ENCODE measurements at regions not wholly inside any gene's neighbourhood (a gene's known extent, or its start where the extent isn't known, plus 50 kb on each side); places are given as distances from the start of the nearest gene placed in this dataset.
A peak's percentile ranks its signal among the peaks of the same experiment; 100 is the strongest.

DNA sequence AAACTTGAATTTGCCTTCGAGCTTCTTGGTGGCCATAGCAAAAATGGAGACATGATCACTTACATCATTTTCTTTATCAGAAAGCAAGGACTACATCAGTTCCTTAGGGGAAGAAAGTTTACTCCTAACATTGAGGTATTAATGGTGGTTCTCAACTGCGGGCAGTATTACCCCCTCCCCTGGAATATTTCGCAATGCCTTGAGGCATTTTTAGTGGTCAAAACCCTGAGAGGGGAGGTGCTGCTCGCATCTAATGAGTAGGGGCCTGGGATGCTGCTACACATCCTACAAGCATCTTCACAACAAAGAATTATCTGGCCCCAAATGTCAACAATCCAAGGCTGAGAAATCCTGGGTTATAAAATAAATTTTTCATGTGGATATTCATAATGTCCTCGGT, 222.2 kb upstream of the TSHZ2 start:
- peaks cover 0 to 9% of the 10 kb centered on the region in 2 donors for H3K9me3 ChIP-seq
- H3K27ac ChIP-seq: no peak overlapping the region
- H3K27me3 ChIP-seq: no peaks in the 10 kb centered on the region
- DNase-seq (ENCODE audit: low spot score): no peak
- no peak overlapping the region for H3K4me3 ChIP-seq
- TF ChIP-seq, protein P1, sequence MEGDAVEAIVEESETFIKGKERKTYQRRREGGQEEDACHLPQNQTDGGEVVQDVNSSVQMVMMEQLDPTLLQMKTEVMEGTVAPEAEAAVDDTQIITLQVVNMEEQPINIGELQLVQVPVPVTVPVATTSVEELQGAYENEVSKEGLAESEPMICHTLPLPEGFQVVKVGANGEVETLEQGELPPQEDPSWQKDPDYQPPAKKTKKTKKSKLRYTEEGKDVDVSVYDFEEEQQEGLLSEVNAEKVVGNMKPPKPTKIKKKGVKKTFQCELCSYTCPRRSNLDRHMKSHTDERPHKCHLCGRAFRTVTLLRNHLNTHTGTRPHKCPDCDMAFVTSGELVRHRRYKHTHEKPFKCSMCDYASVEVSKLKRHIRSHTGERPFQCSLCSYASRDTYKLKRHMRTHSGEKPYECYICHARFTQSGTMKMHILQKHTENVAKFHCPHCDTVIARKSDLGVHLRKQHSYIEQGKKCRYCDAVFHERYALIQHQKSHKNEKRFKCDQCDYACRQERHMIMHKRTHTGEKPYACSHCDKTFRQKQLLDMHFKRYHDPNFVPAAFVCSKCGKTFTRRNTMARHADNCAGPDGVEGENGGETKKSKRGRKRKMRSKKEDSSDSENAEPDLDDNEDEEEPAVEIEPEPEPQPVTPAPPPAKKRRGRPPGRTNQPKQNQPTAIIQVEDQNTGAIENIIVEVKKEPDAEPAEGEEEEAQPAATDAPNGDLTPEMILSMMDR (IDR thresholded peaks at IDR 0.05): no peak
- H3K36me3 ChIP-seq: no peaks in the 10 kb centered on the region
- H3K4me1 ChIP-seq: no peaks in the 10 kb centered on the region

DNA sequence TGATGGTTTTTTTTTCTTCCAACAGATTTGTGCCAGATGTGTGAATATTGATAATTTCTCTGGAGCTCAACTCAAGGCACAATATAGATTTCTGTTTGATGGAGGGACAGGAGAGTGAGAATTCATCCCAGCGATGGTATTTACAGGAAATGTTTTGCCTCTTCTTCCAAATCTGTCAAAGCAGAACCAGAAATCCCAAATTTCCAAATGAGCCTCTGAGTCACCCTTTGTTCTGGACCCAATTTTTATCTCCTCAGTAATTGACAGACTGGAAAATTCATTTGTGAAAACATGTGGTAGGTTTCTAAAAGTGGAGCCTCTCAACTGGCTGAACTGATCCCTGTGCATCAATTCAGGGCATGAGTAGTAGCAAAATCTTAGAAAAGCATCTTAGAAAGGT, 223.2 kb upstream of the TSHZ2 start:
- Histone ChIP-seq H3K36me3 (no peaks in the 10 kb centered on the region), H3K27me3 (no peaks in the 10 kb centered on the region), H3K27ac (peak overlapping the region; percentile 9 to 25), H3K4me1 (no peaks in the 10 kb centered on the region), H3K4me3 (no peak overlapping the region), H3K9me3 (peaks cover 0 to 4% of the 10 kb centered on the region in 2 donors)
- DNase-seq (ENCODE audit: low spot score): no peak
- TF ChIP-seq, protein P1 (IDR thresholded peaks at IDR 0.05): no peak

DNA sequence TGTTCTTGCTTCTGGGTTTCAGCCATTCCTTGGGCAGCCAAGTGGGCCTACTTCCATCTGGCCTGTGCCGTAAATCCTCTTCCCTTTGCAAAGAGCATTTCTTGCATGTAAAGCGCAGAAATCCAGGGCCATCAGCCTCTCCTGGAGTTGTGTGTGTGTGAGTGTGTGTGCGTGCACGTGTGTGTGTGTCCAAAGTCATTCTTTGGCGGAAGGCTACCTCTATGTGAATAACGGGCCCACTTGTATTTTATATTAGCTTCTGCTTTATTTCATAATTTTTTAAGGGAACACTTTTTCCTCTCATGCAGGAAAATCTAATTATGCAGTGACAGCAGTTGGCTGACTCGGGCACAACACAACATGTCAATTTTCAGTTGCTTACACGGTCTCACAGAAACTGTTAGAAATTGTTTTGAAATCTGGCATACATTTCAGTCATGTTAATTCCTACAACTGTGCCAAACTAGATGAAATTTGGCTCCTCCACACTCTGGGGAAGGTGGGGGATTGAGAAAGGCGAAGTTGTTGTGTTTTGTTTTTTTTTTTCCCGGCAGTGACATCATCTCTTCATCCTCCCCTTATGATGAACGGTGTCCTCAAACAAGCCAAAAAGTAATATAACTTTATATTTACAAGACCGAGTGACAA, 223.7 kb upstream of the TSHZ2 start:
- DNase-seq (ENCODE audit: low spot score): no peak
- Histone ChIP-seq H3K27me3 (no peaks in the 10 kb centered on the region), H3K36me3 (no peaks in the 10 kb centered on the region), H3K4me1 (no peaks in the 10 kb centered on the region), H3K9me3 (no peaks in the 10 kb centered on the region), H3K27ac (peak overlapping the region; percentile 9 to 25), H3K4me3 (no peak overlapping the region)
- TF ChIP-seq, protein P1 (IDR thresholded peaks at IDR 0.05): no peak

DNA sequence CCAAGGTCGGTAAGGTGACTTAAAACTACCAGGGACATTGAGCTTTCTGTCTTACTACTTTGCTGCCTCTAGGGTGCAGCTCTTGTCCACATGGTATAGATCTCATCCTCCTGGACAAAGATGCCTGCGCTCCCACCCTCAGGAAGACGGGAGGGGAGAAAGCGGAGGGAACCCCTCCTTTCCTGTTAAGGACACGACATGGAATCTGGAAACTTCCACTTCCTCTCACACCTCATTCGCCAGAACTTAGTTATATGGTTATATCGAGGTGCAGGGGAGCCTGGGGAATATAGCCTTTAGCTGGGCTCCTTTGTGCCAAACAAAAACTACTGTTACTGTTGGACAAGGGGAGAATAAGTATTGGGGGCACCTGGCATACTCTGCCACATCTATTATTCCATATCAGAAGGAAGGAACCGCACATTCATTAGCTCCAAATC, 224.3 kb upstream of the TSHZ2 start:
- peak overlapping the region in 1 of 2 donors; percentile 25 for H3K27ac ChIP-seq
- TF ChIP-seq, protein P1 (IDR thresholded peaks at IDR 0.05): peak in 1 of 2 donors; percentile 43
- no peaks in the 10 kb centered on the region for H3K4me1 ChIP-seq
- H3K4me3 ChIP-seq: no peak overlapping the region
- H3K36me3 ChIP-seq: no peaks in the 10 kb centered on the region
- H3K9me3 ChIP-seq: no peaks in the 10 kb centered on the region
- DNase-seq (ENCODE audit: low spot score): no peak
- H3K27me3 ChIP-seq: no peaks in the 10 kb centered on the region

DNA sequence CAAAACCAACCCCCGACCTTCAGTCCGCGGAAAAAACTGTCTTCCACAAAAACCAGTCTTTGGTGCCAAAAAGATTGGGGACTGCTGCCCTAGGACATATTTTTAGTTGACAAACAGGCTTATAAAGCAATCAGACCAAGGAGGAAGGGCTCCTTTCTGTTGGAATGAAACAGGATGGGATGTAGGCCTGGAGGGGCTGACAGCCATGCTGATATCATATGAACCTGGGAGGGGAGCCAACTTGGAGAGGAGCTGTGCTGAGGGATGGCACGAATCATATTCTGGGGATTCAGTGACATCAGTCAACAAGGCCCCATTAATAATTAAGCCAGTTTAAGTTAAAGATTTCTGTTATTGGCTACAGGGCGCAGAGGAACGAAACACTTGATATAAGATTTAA, 225.4 kb upstream of the TSHZ2 start:
- no peaks in the 10 kb centered on the region for H3K36me3 ChIP-seq
- H3K9me3 ChIP-seq: no peaks in the 10 kb centered on the region
- DNase-seq (ENCODE audit: low spot score): no peak
- H3K4me3 ChIP-seq: no peak overlapping the region
- H3K27ac ChIP-seq: no peak overlapping the region
- TF ChIP-seq, protein P1 (IDR thresholded peaks at IDR 0.05): no peak
- no peaks in the 10 kb centered on the region for H3K4me1 ChIP-seq
- H3K27me3 ChIP-seq: no peaks in the 10 kb centered on the region

DNA sequence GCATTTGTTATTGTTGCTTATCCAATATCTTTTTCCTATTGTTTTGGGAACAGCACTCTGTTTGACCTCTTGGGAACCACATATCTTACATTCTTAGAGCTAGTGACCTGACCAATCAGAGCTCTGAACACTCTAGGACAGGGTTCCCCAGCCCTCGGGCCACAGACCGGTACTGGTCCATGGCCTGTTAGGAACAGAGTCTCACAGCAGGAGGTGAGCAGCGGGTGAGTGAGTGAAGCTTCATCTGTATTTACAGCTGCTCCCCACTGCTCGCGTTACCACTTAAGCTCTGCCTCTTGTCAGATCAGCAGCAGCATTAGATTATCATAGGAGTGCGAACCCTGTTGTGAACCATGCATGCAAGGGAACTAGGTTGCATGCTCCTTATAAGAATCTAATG, 226.0 kb upstream of the TSHZ2 start:
- no peak overlapping the region for H3K4me3 ChIP-seq
- no peak overlapping the region for H3K27ac ChIP-seq
- no peaks in the 10 kb centered on the region for H3K36me3 ChIP-seq
- no peaks in the 10 kb centered on the region for H3K9me3 ChIP-seq
- no peak for DNase-seq (ENCODE audit: low spot score)
- TF ChIP-seq, protein P1 (IDR thresholded peaks at IDR 0.05): no peak
- H3K27me3 ChIP-seq: no peaks in the 10 kb centered on the region
- no peaks in the 10 kb centered on the region for H3K4me1 ChIP-seq
